ENCODE measurements at regions not wholly inside any gene's neighbourhood (a gene's known extent, or its start where the extent isn't known, plus 50 kb on each side); places are given as distances from the start of the nearest gene placed in this dataset.

GRCh38 chr3:124597273-124597672, 133.0 kb upstream of the UMPS start:
- peaks cover 3 to 13% (median 7%) of the 10 kb centered on the region in 3 donors for H3K4me1 ChIP-seq (ENCODE audit: control insufficient read depth in 2 of 3, insufficient read depth in 2 of 3, low read depth in 1 of 3, low read length in 3 of 3)
- no peak overlapping the region for H3K27ac ChIP-seq (ENCODE audit: low read depth in 2 of 2, low read length in 2 of 2)
- FAIRE-seq (no peak), DNase-seq (no peak)
- no peaks in the 10 kb centered on the region for H3K36me3 ChIP-seq (ENCODE audit: control insufficient read depth in 2 of 3, insufficient read depth in 3 of 3, low read length in 3 of 3)
- no peaks in the 10 kb centered on the region for H3K9me3 ChIP-seq (ENCODE audit: control insufficient read depth in 2 of 3, insufficient read depth in 1 of 3, low read length in 3 of 3)
- no peaks in the 10 kb centered on the region for H3K27me3 ChIP-seq (ENCODE audit: control insufficient read depth, insufficient read depth, low read length)
- H3K9ac ChIP-seq (ENCODE audit: low read length in 3 of 3): no peak overlapping the region
- no peak for TF ChIP-seq CTCF (IDR thresholded peaks at IDR 0.05; ENCODE audit: borderline replicate concordance, extremely low read depth, insufficient read depth)
- no peak overlapping the region for H3K4me3 ChIP-seq (ENCODE audit: low read length in 3 of 3)
- intact Hi-C loops (cut with DNase I): no loop called here

GRCh38 chr3:124597979-124598378, 132.3 kb upstream of the UMPS start:
- Histone ChIP-seq H3K27me3 (ENCODE audit: control insufficient read depth, insufficient read depth, low read length) (no peaks in the 10 kb centered on the region), H3K4me1 (ENCODE audit: control insufficient read depth in 2 of 3, insufficient read depth in 2 of 3, low read depth in 1 of 3, low read length in 3 of 3) (peaks cover under 1 to 10% (median 5%) of the 10 kb centered on the region in 3 donors), H3K36me3 (ENCODE audit: control insufficient read depth in 2 of 3, insufficient read depth in 3 of 3, low read length in 3 of 3) (no peaks in the 10 kb centered on the region), H3K27ac (ENCODE audit: low read depth in 2 of 2, low read length in 2 of 2) (no peak overlapping the region), H3K9me3 (ENCODE audit: control insufficient read depth in 2 of 3, insufficient read depth in 1 of 3, low read length in 3 of 3) (no peaks in the 10 kb centered on the region), H3K4me3 (ENCODE audit: low read length in 3 of 3) (no peak overlapping the region), H3K9ac (ENCODE audit: low read length in 3 of 3) (no peak overlapping the region)
- no peak for TF ChIP-seq CTCF (IDR thresholded peaks at IDR 0.05; ENCODE audit: borderline replicate concordance, extremely low read depth, insufficient read depth)
- no peak for DNase-seq
- no peak for FAIRE-seq
- intact Hi-C loops (cut with DNase I): no loop called here

GRCh38 chr3:124599147-124599765, 131.0 kb upstream of the UMPS start:
- no peak overlapping the region for H3K4me3 ChIP-seq (ENCODE audit: low read length in 3 of 3)
- DNase-seq (no peak), FAIRE-seq (no peak)

More at GRCh38 chr3:124599147-124599765, 131.0 kb upstream of the UMPS start:
- Histone ChIP-seq H3K4me1 (ENCODE audit: control insufficient read depth in 2 of 3, insufficient read depth in 2 of 3, low read depth in 1 of 3, low read length in 3 of 3) (peaks cover 0 to 4% (median 0%) of the 10 kb centered on the region in 3 donors), H3K9me3 (ENCODE audit: control insufficient read depth in 2 of 3, insufficient read depth in 1 of 3, low read length in 3 of 3) (no peaks in the 10 kb centered on the region), H3K27me3 (ENCODE audit: control insufficient read depth, insufficient read depth, low read length) (no peaks in the 10 kb centered on the region), H3K9ac (ENCODE audit: low read length in 3 of 3) (no peak overlapping the region), H3K27ac (ENCODE audit: low read depth in 2 of 2, low read length in 2 of 2) (no peak overlapping the region), H3K36me3 (ENCODE audit: control insufficient read depth in 2 of 3, insufficient read depth in 3 of 3, low read length in 3 of 3) (no peaks in the 10 kb centered on the region)
- no peak for TF ChIP-seq CTCF (IDR thresholded peaks at IDR 0.05; ENCODE audit: borderline replicate concordance, extremely low read depth, insufficient read depth)
- intact Hi-C loops (cut with DNase I): no loop called here
